GM23248 (cell line): ENCODE measurements at regions not wholly inside any gene's neighbourhood (a gene's known extent, or its start where the extent isn't known, plus 50 kb on each side); places are given as distances from the start of the nearest gene placed in this dataset.

Experiments
- DNase-seq: peaks from one replicate; pipeline ENCODE4 v3.0.0-alpha.2; 2015
- H2AFZ ChIP-seq: fragments of 200-600 bp; sonication (generic); 2 replicates; pipeline ENCODE4 v1.6.1; 2016; ENCODE audit warnings: antibody characterized with exemption
- H3F3A ChIP-seq: fragments of 200-600 bp; sonication (generic); 2 replicates; pipeline ENCODE4 v1.6.1; 2016; ENCODE audit warnings: mild to moderate bottlenecking, antibody characterized with exemption, mixed run types; ENCODE audit not compliant: insufficient read depth
- H3K27ac ChIP-seq: fragments of 200-600 bp; sonication (generic); 2 replicates; pipeline ENCODE4 v1.5.1; 2016; ENCODE audit warnings: mild to moderate bottlenecking
- H3K27me3 ChIP-seq: fragments of 200-600 bp; sonication (generic); replicated peaks from 2 replicates; pipeline ENCODE4 v1.6.1; 2016; ENCODE audit warnings: mild to moderate bottlenecking; ENCODE audit not compliant: insufficient read depth
- H3K36me3 ChIP-seq: fragments of 200-600 bp; sonication (generic); 2 replicates; pipeline ENCODE4 v1.6.1; 2016; ENCODE audit warnings: low read depth, mild to moderate bottlenecking
- H3K4me1 ChIP-seq: fragments of 200-600 bp; sonication (generic); 2 replicates; pipeline ENCODE4 v1.6.1; 2016; ENCODE audit warnings: mild to moderate bottlenecking; ENCODE audit not compliant: insufficient read depth
- H3K4me2 ChIP-seq: fragments of 200-600 bp; sonication (generic); one replicate; pipeline ENCODE4 v1.6.1; 2016; ENCODE audit warnings: mild to moderate bottlenecking; ENCODE audit not compliant: unreplicated experiment
- H3K4me3 ChIP-seq: fragments of 200-600 bp; sonication (generic); 2 replicates; pipeline ENCODE4 v1.5.1; 2016; ENCODE audit warnings: mild to moderate bottlenecking
- H3K79me2 ChIP-seq: fragments of 200-600 bp; sonication (generic); 2 replicates; pipeline ENCODE4 v1.6.1; 2016; ENCODE audit warnings: mild to moderate bottlenecking; ENCODE audit not compliant: insufficient read depth
- H3K9ac ChIP-seq: fragments of 200-600 bp; sonication (generic); 2 replicates; pipeline ENCODE4 v1.6.1; 2016; ENCODE audit warnings: mild to moderate bottlenecking
- H3K9me2 ChIP-seq: fragments of 200-600 bp; sonication (generic); 2 replicates; pipeline ENCODE4 v1.6.1; 2016; ENCODE audit warnings: mixed run types, mild to moderate bottlenecking, moderate library complexity; ENCODE audit not compliant: insufficient read depth
- H3K9me3 ChIP-seq: fragments of 200-600 bp; sonication (generic); one replicate; pipeline ENCODE4 v1.6.1; 2017; ENCODE audit warnings: low read depth
- H4K20me1 ChIP-seq: fragments of 200-600 bp; sonication (generic); 2 replicates; pipeline ENCODE4 v1.6.0; 2016; ENCODE audit not compliant: insufficient read depth
- EZH2 ChIP-seq: fragments of 200-600 bp; sonication (generic); IDR thresholded peaks from 2 replicates; pipeline ENCODE4 v1.6.1; 2018; ENCODE audit warnings: antibody characterized with exemption, mild to moderate bottlenecking; ENCODE audit not compliant: insufficient read depth, poor library complexity, severe bottlenecking
- EZH2phosphoT487 ChIP-seq: fragments of 200-600 bp; sonication (generic); IDR thresholded peaks from 2 replicates; pipeline ENCODE4 v1.6.1; 2018; ENCODE audit warnings: antibody characterized with exemption, moderate library complexity, mild to moderate bottlenecking, low read depth; ENCODE audit not compliant: insufficient read depth
- WGBS, 2 experiments: methylation state at CpG; one replicate each; pipeline ENCODE4 v1.1.6; 2015 to 2017; ENCODE audit warnings: low lambda C conversion rate in 2 of 2, low coverage in 1 of 2; ENCODE audit errors: missing lambda C conversion rate in 2 of 2; 5-methylcytosine and 5-hydroxymethylcytosine counted together
- in situ Hi-C: fragments of 300-500 bp; cut with MboI; formaldehyde crosslinking; loops from 2 replicates; pipeline ENCODE4 v1.15.0; 2020

- Histone ChIP-seq H3K4me2 (no peak overlapping the region), H4K20me1 (no peaks in the 10 kb centered on the region), H3K9ac (no peak overlapping the region), H3K36me3 (no peaks in the 10 kb centered on the region), H2AFZ (no peak overlapping the region), H3K4me3 (no peak overlapping the region), H3K9me2 (no peaks in the 10 kb centered on the region), H3K27ac (no peak overlapping the region), H3K27me3 (no peaks in the 10 kb centered on the region), H3K79me2 (no peaks in the 10 kb centered on the region), H3K4me1 (0 out of 2 replicates have a peak, but pooled peaks cover under 1% of the 10 kb centered on the region), H3F3A (no peaks in the 10 kb centered on the region), H3K9me3 (no peaks in the 10 kb centered on the region)
- DNase-seq: no peak
- in situ Hi-C loops: no loop called here
- TF ChIP-seq EZH2phosphoT487: no peak
- TF ChIP-seq EZH2: no peak
Observed at GRCh38 chr4:23015821-23016220, 323.1 kb downstream of the GBA3 start.

DNA sequence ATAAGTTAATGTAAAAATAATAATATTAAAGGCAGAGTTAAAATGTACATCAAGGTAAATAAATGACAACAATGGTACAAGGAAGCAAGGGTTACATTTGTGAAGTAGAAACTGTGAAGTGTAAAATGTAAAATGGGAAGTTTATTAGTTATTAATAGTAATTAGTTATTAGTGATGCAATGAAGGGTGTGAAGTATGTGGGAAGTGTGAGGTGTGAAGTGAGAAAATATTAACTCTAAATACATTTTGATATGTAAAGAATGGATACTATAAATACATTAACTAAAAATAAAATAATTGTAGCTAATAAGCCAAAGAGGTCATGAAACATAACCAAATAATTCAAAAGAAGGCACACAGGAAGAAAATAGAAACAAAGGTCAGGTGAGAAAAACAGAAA, 316.4 kb downstream of the GBA3 start:
- Histone ChIP-seq H3K27me3 (no peaks in the 10 kb centered on the region), H3K4me2 (no peak overlapping the region), H2AFZ (no peak overlapping the region), H3K4me1 (peaks cover 15% of the 10 kb centered on the region; the same call in 1 of the 2 replicates), H3K79me2 (no peaks in the 10 kb centered on the region), H3K9me3 (peaks cover 6% of the 10 kb centered on the region), H3K9me2 (no peaks in the 10 kb centered on the region), H3K4me3 (no peak overlapping the region), H4K20me1 (no peaks in the 10 kb centered on the region), H3F3A (peaks cover 3% of the 10 kb centered on the region; the same call in 1 of the 2 replicates), H3K36me3 (no peaks in the 10 kb centered on the region), H3K27ac (no peak overlapping the region), H3K9ac (no peak overlapping the region)
- DNase-seq: no peak
- in situ Hi-C loops: no loop called here
- TF ChIP-seq EZH2: no peak

GRCh38 chr4:23006756-23007155, 314.0 kb downstream of the GBA3 start:
- H3K79me2 ChIP-seq: no peaks in the 10 kb centered on the region
- TF ChIP-seq EZH2 (no peak), EZH2phosphoT487 (no peak)
- no peak overlapping the region for H3K4me3 ChIP-seq
- no peaks in the 10 kb centered on the region for H3K9me2 ChIP-seq
- H3K27ac ChIP-seq: no peak overlapping the region
- peaks cover 3% of the 10 kb centered on the region; the same call in 1 of the 2 replicates for H3F3A ChIP-seq
- H3K4me1 ChIP-seq: peaks cover 15% of the 10 kb centered on the region; the same call in 1 of the 2 replicates
- H4K20me1 ChIP-seq: no peaks in the 10 kb centered on the region
- H3K36me3 ChIP-seq: no peaks in the 10 kb centered on the region
- in situ Hi-C loops: no loop called here
- no peak overlapping the region for H3K9ac ChIP-seq
- DNase-seq: peak; percentile 60
- H3K27me3 ChIP-seq: no peaks in the 10 kb centered on the region
- H3K4me2 ChIP-seq: no peak overlapping the region
- peaks cover 6% of the 10 kb centered on the region for H3K9me3 ChIP-seq
- no peak overlapping the region for H2AFZ ChIP-seq

DNA sequence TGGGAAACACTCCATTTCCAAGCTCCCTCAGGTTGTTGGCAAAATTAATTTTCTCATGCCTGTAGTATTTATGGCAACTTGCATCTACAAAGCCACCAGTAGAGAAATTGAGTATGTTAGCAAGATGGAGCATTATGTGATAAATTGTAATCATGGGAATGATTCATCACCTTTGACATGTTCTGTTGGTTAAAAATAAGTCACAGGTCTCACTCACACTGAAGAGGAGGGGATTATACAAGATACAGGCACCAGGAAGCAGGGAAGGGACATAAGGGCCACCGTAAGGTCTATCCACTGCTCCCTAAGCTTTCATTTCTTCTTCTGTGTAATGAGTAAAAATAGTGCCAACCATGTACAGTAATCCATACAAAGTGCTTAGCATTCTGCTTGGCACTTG, 313.0 kb downstream of the GBA3 start:
- TF ChIP-seq EZH2phosphoT487: no peak
- TF ChIP-seq EZH2: no peak
- no peaks in the 10 kb centered on the region for H4K20me1 ChIP-seq
- no peaks in the 10 kb centered on the region for H3K9me2 ChIP-seq
- no peaks in the 10 kb centered on the region for H3K27me3 ChIP-seq
- no peak overlapping the region for H3K4me3 ChIP-seq
- H3K4me1 ChIP-seq: peaks cover 15% of the 10 kb centered on the region; the same call in 1 of the 2 replicates
- H3K9ac ChIP-seq: no peak overlapping the region
- in situ Hi-C loops: no loop called here
- H3K36me3 ChIP-seq: no peaks in the 10 kb centered on the region
- H3F3A ChIP-seq: peaks cover 3% of the 10 kb centered on the region; the same call in 1 of the 2 replicates
- 61 to 67% methylated on average over 1 of the region's 1 CpG for WGBS, 2 experiments
- DNase-seq: no peak
- no peak overlapping the region for H3K4me2 ChIP-seq
- H3K27ac ChIP-seq: no peak overlapping the region
- H3K9me3 ChIP-seq: peaks cover 6% of the 10 kb centered on the region
- no peak overlapping the region for H2AFZ ChIP-seq
- no peaks in the 10 kb centered on the region for H3K79me2 ChIP-seq

DNA sequence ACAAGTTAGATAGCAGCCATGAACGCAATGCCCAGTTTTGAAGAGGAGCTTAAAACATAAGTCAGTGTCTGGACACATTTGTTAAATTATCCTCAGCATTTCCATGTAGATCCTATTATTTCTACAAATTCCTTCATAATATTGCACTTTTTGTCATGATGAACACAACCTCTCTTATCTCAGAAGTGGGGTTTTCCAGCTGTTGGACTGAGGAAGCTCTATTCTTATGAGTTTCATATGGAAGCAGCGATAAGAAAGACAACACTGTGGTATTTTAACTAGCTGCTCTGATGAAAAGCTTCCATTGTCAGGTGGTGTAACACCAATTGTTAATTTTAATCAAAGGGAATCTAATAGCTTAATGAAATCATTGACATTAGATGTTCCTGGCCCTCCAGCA, 308.7 kb downstream of the GBA3 start:
- H4K20me1 ChIP-seq: no peaks in the 10 kb centered on the region
- no peaks in the 10 kb centered on the region for H3K36me3 ChIP-seq
- peaks cover 10% of the 10 kb centered on the region; the same call in 1 of the 2 replicates for H3K4me1 ChIP-seq
- no peak overlapping the region for H3K9ac ChIP-seq
- in situ Hi-C loops: no loop called here
- no peaks in the 10 kb centered on the region for H3F3A ChIP-seq
- H3K27ac ChIP-seq: no peak overlapping the region
- H3K4me3 ChIP-seq: no peak overlapping the region
- no peaks in the 10 kb centered on the region for H3K27me3 ChIP-seq
- no peak for DNase-seq
- H3K79me2 ChIP-seq: no peaks in the 10 kb centered on the region
- WGBS, 2 experiments: 60 to 61% methylated on average over 2 of the region's 2 CpGs
- no peaks in the 10 kb centered on the region for H3K9me3 ChIP-seq
- H3K4me2 ChIP-seq: no peak overlapping the region
- TF ChIP-seq EZH2 (no peak), EZH2phosphoT487 (no peak)
- H2AFZ ChIP-seq: no peak overlapping the region
- no peaks in the 10 kb centered on the region for H3K9me2 ChIP-seq
